ENCODE measurements at regions not wholly inside any gene's neighbourhood (a gene's known extent, or its start where the extent isn't known, plus 50 kb on each side); places are given as distances from the start of the nearest gene placed in this dataset.

DNA sequence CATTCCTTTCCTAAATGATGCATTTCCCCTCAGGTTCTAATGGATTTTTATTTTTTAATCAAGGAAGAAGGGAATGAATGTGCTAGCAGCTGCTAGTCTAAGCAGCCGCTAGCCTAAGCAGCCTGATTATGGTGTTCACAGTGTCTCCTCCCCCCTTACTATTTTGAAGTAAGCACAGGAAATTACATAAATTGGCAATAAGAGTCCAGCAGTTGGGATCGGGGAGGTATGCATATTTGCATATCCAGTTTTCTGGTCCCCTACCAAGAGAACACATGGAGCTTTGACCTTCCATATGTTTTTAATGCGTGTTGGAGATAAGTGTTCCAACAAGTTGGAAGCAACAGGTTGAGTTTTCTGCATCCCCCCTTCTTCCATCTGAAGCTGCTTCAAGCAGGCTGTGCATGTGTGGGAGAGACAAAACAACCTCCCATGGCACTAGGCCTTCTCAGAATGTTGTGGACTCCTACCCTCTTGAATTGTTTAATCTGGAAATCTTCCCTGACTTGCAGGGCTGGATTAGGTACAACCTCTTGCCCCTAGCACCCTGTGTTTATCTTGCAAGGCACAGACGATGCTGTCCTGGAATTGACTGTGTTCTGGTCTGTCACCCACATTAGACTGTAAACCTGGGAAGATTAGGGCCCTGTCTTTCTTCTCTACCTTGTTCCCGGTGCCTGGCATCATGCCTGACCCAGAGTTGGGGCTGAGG is 124.8 kb upstream of the LRIG1 start:
- TF ChIP-seq, protein P1, sequence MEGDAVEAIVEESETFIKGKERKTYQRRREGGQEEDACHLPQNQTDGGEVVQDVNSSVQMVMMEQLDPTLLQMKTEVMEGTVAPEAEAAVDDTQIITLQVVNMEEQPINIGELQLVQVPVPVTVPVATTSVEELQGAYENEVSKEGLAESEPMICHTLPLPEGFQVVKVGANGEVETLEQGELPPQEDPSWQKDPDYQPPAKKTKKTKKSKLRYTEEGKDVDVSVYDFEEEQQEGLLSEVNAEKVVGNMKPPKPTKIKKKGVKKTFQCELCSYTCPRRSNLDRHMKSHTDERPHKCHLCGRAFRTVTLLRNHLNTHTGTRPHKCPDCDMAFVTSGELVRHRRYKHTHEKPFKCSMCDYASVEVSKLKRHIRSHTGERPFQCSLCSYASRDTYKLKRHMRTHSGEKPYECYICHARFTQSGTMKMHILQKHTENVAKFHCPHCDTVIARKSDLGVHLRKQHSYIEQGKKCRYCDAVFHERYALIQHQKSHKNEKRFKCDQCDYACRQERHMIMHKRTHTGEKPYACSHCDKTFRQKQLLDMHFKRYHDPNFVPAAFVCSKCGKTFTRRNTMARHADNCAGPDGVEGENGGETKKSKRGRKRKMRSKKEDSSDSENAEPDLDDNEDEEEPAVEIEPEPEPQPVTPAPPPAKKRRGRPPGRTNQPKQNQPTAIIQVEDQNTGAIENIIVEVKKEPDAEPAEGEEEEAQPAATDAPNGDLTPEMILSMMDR (IDR thresholded peaks at IDR 0.05; ENCODE audit: low read length), result no peak
- no peak for TF ChIP-seq EZH2 (IDR thresholded peaks at IDR 0.05; ENCODE audit: borderline replicate concordance, low read length)
